Epithelial cell of esophagus (primary cell): ENCODE measurements at regions not wholly inside any gene's neighbourhood (a gene's known extent, or its start where the extent isn't known, plus 50 kb on each side); places are given as distances from the start of the nearest gene placed in this dataset.

Experiments used
- DNase-seq: peaks from one replicate; pipeline ENCODE4 v3.0.0; 2010; ENCODE audit warnings: low read depth
- H3K4me3 ChIP-seq: 2 replicates; pipeline ENCODE4 v1.5.1; 2011; ENCODE audit warnings: mild to moderate bottlenecking, low read length, control low read depth
- CTCF ChIP-seq: IDR thresholded peaks from 2 replicates; pipeline ENCODE4 v1.5.1; 2011; ENCODE audit warnings: low read depth, mild to moderate bottlenecking, low read length, control low read depth, inconsistent platforms; ENCODE audit not compliant: insufficient read depth; ENCODE audit errors: missing control alignments

DNA sequence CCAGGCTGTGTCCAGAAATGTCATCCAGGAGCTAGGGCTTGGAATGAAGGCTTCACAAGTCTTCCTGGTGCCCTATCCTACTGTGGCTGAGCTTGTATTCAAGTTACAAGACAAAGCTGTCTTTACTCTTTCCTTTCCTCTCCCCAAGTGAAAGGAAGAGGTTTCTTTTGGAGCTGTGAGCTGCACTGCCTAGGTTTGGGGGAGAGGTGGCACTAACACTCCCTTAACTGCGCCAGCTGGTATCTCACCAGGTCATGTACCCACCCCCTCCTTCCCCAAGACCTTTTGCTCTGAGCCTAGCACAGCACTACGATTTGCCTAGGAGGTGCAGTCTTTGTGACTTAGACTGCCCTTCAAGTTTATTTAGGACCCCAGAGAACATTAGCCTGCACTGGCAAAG is 2053.6 kb upstream of the PRR20A start:
- H3K4me3 ChIP-seq, result no peak overlapping the region
- no peak for TF ChIP-seq CTCF
- no peak for DNase-seq

GRCh38 chr13:55090612-55091011 is 2050.1 kb upstream of the PRR20A start:
- H3K4me3 ChIP-seq, result no peak overlapping the region
- no peak for TF ChIP-seq CTCF
- no peak for DNase-seq

GRCh38 chr13:55091172-55091571 is 2049.5 kb upstream of the PRR20A start:
- no peak for TF ChIP-seq CTCF
- no peak for DNase-seq
- no peak overlapping the region for H3K4me3 ChIP-seq

- no peak for TF ChIP-seq CTCF
- no peak overlapping the region for H3K4me3 ChIP-seq
- DNase-seq, result no peak
These were observed 2034.2 kb upstream of the PRR20A start for GRCh38 chr13:55106509-55106908.

GRCh38 chr13:55120631-55121030 is 2020.1 kb upstream of the PRR20A start:
- DNase-seq, result no peak
- no peak for TF ChIP-seq CTCF
- H3K4me3 ChIP-seq, result no peak overlapping the region

GRCh38 chr13:55155046-55155445 is 1985.7 kb upstream of the PRR20A start:
- no peak for TF ChIP-seq CTCF

DNA sequence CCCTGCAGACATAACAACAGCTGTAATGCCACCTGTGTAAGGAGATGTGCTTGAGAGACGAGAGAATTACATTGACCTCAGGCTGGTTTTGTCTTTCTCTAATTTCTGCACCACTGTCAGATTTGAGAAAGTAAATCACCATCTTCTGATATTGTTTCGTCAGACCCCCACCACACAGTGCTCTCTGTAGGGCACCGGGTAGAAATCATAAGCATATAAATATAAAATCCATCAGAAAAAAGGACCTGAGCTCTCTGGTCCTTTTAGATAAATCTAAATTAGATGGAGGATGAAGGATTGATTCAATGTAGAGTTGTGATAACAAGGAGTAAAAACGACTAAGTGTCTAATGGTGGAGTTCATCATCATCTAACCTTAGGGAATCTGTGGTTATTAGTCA is 1981.0 kb upstream of the PRR20A start:
- H3K4me3 ChIP-seq, result no peak overlapping the region
- no peak for DNase-seq
- TF ChIP-seq CTCF, result no peak

More at GRCh38 chr13:55155046-55155445, 1985.7 kb upstream of the PRR20A start:
- no peak for DNase-seq
- no peak overlapping the region for H3K4me3 ChIP-seq
